ENCODE measurements at regions not wholly inside any gene's neighbourhood (a gene's known extent, or its start where the extent isn't known, plus 50 kb on each side); places are given as distances from the start of the nearest gene placed in this dataset.

- no peak overlapping the region for H3K4me2 ChIP-seq (ENCODE audit: extremely low read depth, insufficient read depth, low read length)
- no peak overlapping the region for H3K27ac ChIP-seq (ENCODE audit: insufficient read depth, low read length)
- no peak overlapping the region for H3K4me3 ChIP-seq (replicated peaks in 1 of 4; ENCODE audit: control extremely low read depth in 1 of 4, insufficient read depth in 1 of 4, low read depth in 3 of 4, low read length in 4 of 4)
- H3K4me1 ChIP-seq (ENCODE audit: control insufficient read depth, extremely low read depth, insufficient read depth, low read length): no peaks in the 10 kb centered on the region
- DNase-seq (ENCODE audit: low read depth in 2 of 2): no peak
- no peaks in the 10 kb centered on the region for H3K27me3 ChIP-seq (ENCODE audit: control insufficient read depth, insufficient read depth, low read length)
- no peak overlapping the region for H2AFZ ChIP-seq (ENCODE audit: low read length)
- H3K79me2 ChIP-seq (ENCODE audit: control insufficient read depth, insufficient read depth, low read length): no peaks in the 10 kb centered on the region
- no peak for TF ChIP-seq EZH2 (IDR thresholded peaks at IDR 0.05; ENCODE audit: low read length, missing control alignments)
- TF ChIP-seq CTCF (conservative IDR thresholded peaks at IDR 0.05 in 1 of 2, IDR thresholded peaks at IDR 0.05 in 1 of 2; ENCODE audit: low read depth in 1 of 2, low read length in 2 of 2): no peak
- H3K9me3 ChIP-seq (ENCODE audit: control insufficient read depth, insufficient read depth, low read depth, low read length): no peaks in the 10 kb centered on the region
- no peaks in the 10 kb centered on the region for H4K20me1 ChIP-seq (ENCODE audit: control insufficient read depth, extremely low read depth, insufficient read depth, low read length)
- H3K9ac ChIP-seq (ENCODE audit: insufficient read depth, low read length): no peak overlapping the region
- H3K36me3 ChIP-seq (ENCODE audit: control insufficient read depth, insufficient read depth, low read length): no peaks in the 10 kb centered on the region
These were observed 317.5 kb upstream of the MPDZ start for GRCh38 chr9:13597004-13597403.

- Histone ChIP-seq H3K4me1 (ENCODE audit: control insufficient read depth, extremely low read depth, insufficient read depth, low read length) (no peaks in the 10 kb centered on the region), H3K27ac (ENCODE audit: insufficient read depth, low read length) (no peak overlapping the region), H3K9ac (ENCODE audit: insufficient read depth, low read length) (no peak overlapping the region), H3K36me3 (ENCODE audit: control insufficient read depth, insufficient read depth, low read length) (no peaks in the 10 kb centered on the region), H4K20me1 (ENCODE audit: control insufficient read depth, extremely low read depth, insufficient read depth, low read length) (no peaks in the 10 kb centered on the region), H3K9me3 (ENCODE audit: control insufficient read depth, insufficient read depth, low read depth, low read length) (no peaks in the 10 kb centered on the region), H3K27me3 (ENCODE audit: control insufficient read depth, insufficient read depth, low read length) (no peaks in the 10 kb centered on the region), H3K79me2 (ENCODE audit: control insufficient read depth, insufficient read depth, low read length) (no peaks in the 10 kb centered on the region), H3K4me3 (replicated peaks in 1 of 4; ENCODE audit: control extremely low read depth in 1 of 4, insufficient read depth in 1 of 4, low read depth in 3 of 4, low read length in 4 of 4) (no peak overlapping the region), H3K4me2 (ENCODE audit: extremely low read depth, insufficient read depth, low read length) (no peak overlapping the region), H2AFZ (ENCODE audit: low read length) (no peak overlapping the region)
- no peak for DNase-seq (ENCODE audit: low read depth in 2 of 2)
- TF ChIP-seq EZH2 (IDR thresholded peaks at IDR 0.05; ENCODE audit: low read length, missing control alignments): no peak
- TF ChIP-seq CTCF (conservative IDR thresholded peaks at IDR 0.05 in 1 of 2, IDR thresholded peaks at IDR 0.05 in 1 of 2; ENCODE audit: low read depth in 1 of 2, low read length in 2 of 2): no peak
These were observed 317.0 kb upstream of the MPDZ start for GRCh38 chr9:13596383-13596970.

GRCh38 chr9:13590996-13591395, 311.5 kb upstream of the MPDZ start:
- Histone ChIP-seq H2AFZ (ENCODE audit: low read length) (no peak overlapping the region), H3K4me1 (ENCODE audit: control insufficient read depth, extremely low read depth, insufficient read depth, low read length) (no peaks in the 10 kb centered on the region), H4K20me1 (ENCODE audit: control insufficient read depth, extremely low read depth, insufficient read depth, low read length) (no peaks in the 10 kb centered on the region), H3K36me3 (ENCODE audit: control insufficient read depth, insufficient read depth, low read length) (no peaks in the 10 kb centered on the region), H3K79me2 (ENCODE audit: control insufficient read depth, insufficient read depth, low read length) (no peaks in the 10 kb centered on the region), H3K4me3 (replicated peaks in 1 of 4; ENCODE audit: control extremely low read depth in 1 of 4, insufficient read depth in 1 of 4, low read depth in 3 of 4, low read length in 4 of 4) (no peak overlapping the region), H3K27me3 (ENCODE audit: control insufficient read depth, insufficient read depth, low read length) (no peaks in the 10 kb centered on the region), H3K4me2 (ENCODE audit: extremely low read depth, insufficient read depth, low read length) (no peak overlapping the region), H3K9me3 (ENCODE audit: control insufficient read depth, insufficient read depth, low read depth, low read length) (no peaks in the 10 kb centered on the region), H3K9ac (ENCODE audit: insufficient read depth, low read length) (no peak overlapping the region), H3K27ac (ENCODE audit: insufficient read depth, low read length) (no peak overlapping the region)
- no peak for TF ChIP-seq EZH2 (IDR thresholded peaks at IDR 0.05; ENCODE audit: low read length, missing control alignments)
- TF ChIP-seq CTCF (conservative IDR thresholded peaks at IDR 0.05 in 1 of 2, IDR thresholded peaks at IDR 0.05 in 1 of 2; ENCODE audit: low read depth in 1 of 2, low read length in 2 of 2): no peak
- DNase-seq (ENCODE audit: low read depth in 2 of 2): no peak
